Smooth muscle cell (in vitro differentiated cells): ENCODE measurements at regions not wholly inside any gene's neighbourhood (a gene's known extent, or its start where the extent isn't known, plus 50 kb on each side); places are given as distances from the start of the nearest gene placed in this dataset.

Experiments
- DNase-seq: peaks from one replicate; lab custom pipeline; 2025; ENCODE audit not compliant: unreplicated experiment; lab: John Stamatoyannopoulos, UW
- H2AFZ ChIP-seq: fragments of 200-600 bp; sonication (generic); 2 replicates; pipeline ENCODE4 v1.6.0; 2016; ENCODE audit warnings: antibody characterized with exemption, low read depth, mild to moderate bottlenecking
- H3F3A ChIP-seq: fragments of 200-600 bp; sonication (generic); 2 replicates; pipeline ENCODE4 v1.6.0; 2017; ENCODE audit warnings: antibody characterized with exemption, low read depth
- H3K27ac ChIP-seq: fragments of 200-600 bp; sonication (generic); 2 replicates; pipeline ENCODE4 v1.5.1; 2016; ENCODE audit warnings: low read depth, mild to moderate bottlenecking
- H3K27me3 ChIP-seq: fragments of 200-600 bp; sonication (generic); 2 replicates; pipeline ENCODE4 v1.6.1; 2016; ENCODE audit warnings: low read depth, mild to moderate bottlenecking
- H3K36me3 ChIP-seq: fragments of 200-600 bp; sonication (generic); 2 replicates; pipeline ENCODE4 v1.5.1; 2016; ENCODE audit warnings: low read depth
- H3K4me1 ChIP-seq: fragments of 200-600 bp; sonication (generic); 2 replicates; pipeline ENCODE4 v1.5.1; 2016; ENCODE audit warnings: low read depth
- H3K4me2 ChIP-seq: fragments of 200-600 bp; sonication (generic); 2 replicates; pipeline ENCODE4 v1.6.0; 2016; ENCODE audit warnings: mild to moderate bottlenecking
- H3K4me3 ChIP-seq: fragments of 200-600 bp; sonication (generic); 2 replicates; pipeline ENCODE4 v1.5.1; 2016; ENCODE audit warnings: mild to moderate bottlenecking
- H3K79me2 ChIP-seq: fragments of 200-600 bp; sonication (generic); 2 replicates; pipeline ENCODE4 v1.6.0; 2016; ENCODE audit warnings: low read depth, mild to moderate bottlenecking
- H3K9ac ChIP-seq: fragments of 200-600 bp; sonication (generic); 2 replicates; pipeline ENCODE4 v1.6.0; 2016; ENCODE audit warnings: low read depth
- H3K9me3 ChIP-seq: fragments of 200-600 bp; sonication (generic); replicated peaks from 2 replicates; pipeline ENCODE4 v1.5.1; 2016; ENCODE audit warnings: low read depth
- H4K20me1 ChIP-seq: fragments of 200-600 bp; sonication (generic); 2 replicates; pipeline ENCODE4 v1.6.0; 2016; ENCODE audit warnings: low read depth
- WGBS: methylation state at CpG from one replicate; pipeline ENCODE4 v1.1.7; 2016; ENCODE audit warnings: low lambda C conversion rate; 5-methylcytosine and 5-hydroxymethylcytosine counted together
- TF ChIP-seq, protein P1 (sequence below): fragments of 200-600 bp; sonication (generic); IDR thresholded peaks from 2 replicates; pipeline ENCODE4 v1.5.1; 2017; ENCODE audit warnings: borderline replicate concordance, mild to moderate bottlenecking, antibody characterized with exemption; ENCODE audit not compliant: insufficient read depth, poor library complexity, severe bottlenecking

GRCh38 chr14:106489112-106489881, 962.9 kb downstream of the TMEM121 start:
- Histone ChIP-seq H3K9me3 (peaks cover 15% of the 10 kb centered on the region), H3K27ac (no peak overlapping the region), H2AFZ (no peak overlapping the region), H3K4me2 (no peak overlapping the region), H3K4me3 (no peak overlapping the region), H3K9ac (no peak overlapping the region), H3K79me2 (no peaks in the 10 kb centered on the region), H3K4me1 (no peaks in the 10 kb centered on the region), H3K36me3 (no peaks in the 10 kb centered on the region), H3K27me3 (no peaks in the 10 kb centered on the region), H3F3A (no peaks in the 10 kb centered on the region), H4K20me1 (no peaks in the 10 kb centered on the region)
- 59% methylated on average over 8 of the region's 8 CpGs for WGBS
- no peak for DNase-seq
- TF ChIP-seq, protein P1, sequence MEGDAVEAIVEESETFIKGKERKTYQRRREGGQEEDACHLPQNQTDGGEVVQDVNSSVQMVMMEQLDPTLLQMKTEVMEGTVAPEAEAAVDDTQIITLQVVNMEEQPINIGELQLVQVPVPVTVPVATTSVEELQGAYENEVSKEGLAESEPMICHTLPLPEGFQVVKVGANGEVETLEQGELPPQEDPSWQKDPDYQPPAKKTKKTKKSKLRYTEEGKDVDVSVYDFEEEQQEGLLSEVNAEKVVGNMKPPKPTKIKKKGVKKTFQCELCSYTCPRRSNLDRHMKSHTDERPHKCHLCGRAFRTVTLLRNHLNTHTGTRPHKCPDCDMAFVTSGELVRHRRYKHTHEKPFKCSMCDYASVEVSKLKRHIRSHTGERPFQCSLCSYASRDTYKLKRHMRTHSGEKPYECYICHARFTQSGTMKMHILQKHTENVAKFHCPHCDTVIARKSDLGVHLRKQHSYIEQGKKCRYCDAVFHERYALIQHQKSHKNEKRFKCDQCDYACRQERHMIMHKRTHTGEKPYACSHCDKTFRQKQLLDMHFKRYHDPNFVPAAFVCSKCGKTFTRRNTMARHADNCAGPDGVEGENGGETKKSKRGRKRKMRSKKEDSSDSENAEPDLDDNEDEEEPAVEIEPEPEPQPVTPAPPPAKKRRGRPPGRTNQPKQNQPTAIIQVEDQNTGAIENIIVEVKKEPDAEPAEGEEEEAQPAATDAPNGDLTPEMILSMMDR: no peak

- Histone ChIP-seq H3K79me2 (no peaks in the 10 kb centered on the region), H3K36me3 (no peaks in the 10 kb centered on the region), H3K27ac (no peak overlapping the region), H3F3A (no peaks in the 10 kb centered on the region), H3K4me3 (no peak overlapping the region), H3K4me1 (no peaks in the 10 kb centered on the region), H3K9ac (no peak overlapping the region), H2AFZ (no peak overlapping the region), H3K4me2 (no peak overlapping the region), H3K9me3 (peaks cover 15% of the 10 kb centered on the region), H3K27me3 (no peaks in the 10 kb centered on the region), H4K20me1 (no peaks in the 10 kb centered on the region)
- no peak for DNase-seq
- TF ChIP-seq, protein P1: no peak
- WGBS: 61% methylated on average over 5 of the region's 5 CpGs
Measured at GRCh38 chr14:106490442-106490841, 964.1 kb downstream of the TMEM121 start.

- 63% methylated on average over 9 of the region's 9 CpGs for WGBS
Measured at GRCh38 chr14:106491851-106492250, 965.5 kb downstream of the TMEM121 start.

More at GRCh38 chr14:106491851-106492250, 965.5 kb downstream of the TMEM121 start:
- no peak overlapping the region for H3K9ac ChIP-seq
- H4K20me1 ChIP-seq: no peaks in the 10 kb centered on the region
- TF ChIP-seq, protein P1: no peak
- no peaks in the 10 kb centered on the region for H3K79me2 ChIP-seq
- H3K27me3 ChIP-seq: no peaks in the 10 kb centered on the region
- H3K27ac ChIP-seq: no peak overlapping the region
- no peak overlapping the region for H3K4me2 ChIP-seq
- peaks cover 15% of the 10 kb centered on the region for H3K9me3 ChIP-seq
- DNase-seq: no peak
- no peaks in the 10 kb centered on the region for H3K36me3 ChIP-seq
- no peaks in the 10 kb centered on the region for H3K4me1 ChIP-seq
- H3K4me3 ChIP-seq: no peak overlapping the region
- no peak overlapping the region for H2AFZ ChIP-seq
- no peaks in the 10 kb centered on the region for H3F3A ChIP-seq
